ENCODE measurements at regions not wholly inside any gene's neighbourhood (a gene's known extent, or its start where the extent isn't known, plus 50 kb on each side); places are given as distances from the start of the nearest gene placed in this dataset. TPM values are rescaled to one million over a fixed set of nuclear protein-coding genes. Genes with fewer than 3 reads are reported as not detected.

Small RNA genes lying in the stretch of these regions (microRNA-seq; reads per million reads assigned to microRNA genes)
- gene MIR5702 = not detected

Small RNA genes lying in the stretch of these regions (small RNA-seq; reads per million reads assigned to genes)
- not detected for gene AC068138.1 (ENCODE audit: low replicate concordance)
- gene MIR5702 (ENCODE audit: low replicate concordance) = not detected
